HepG2 (cell line): ENCODE measurements at regions not wholly inside any gene's neighbourhood (a gene's known extent, or its start where the extent isn't known, plus 50 kb on each side); places are given as distances from the start of the nearest gene placed in this dataset.

Experiments used
- ATF2 ChIP-seq: sonication (generic); formaldehyde crosslinking; IDR thresholded peaks from 2 replicates; pipeline ENCODE4 v1.4.0; 2020; ENCODE audit warnings: missing genetic modification reagents
- CHD4 ChIP-seq: fragments of 200-600 bp; sonication (generic); IDR thresholded peaks from 2 replicates; pipeline ENCODE4 v1.7.0; 2017; ENCODE audit warnings: mild to moderate bottlenecking, low read length, borderline replicate concordance
- CTCF ChIP-seq: sonication (generic); formaldehyde crosslinking; IDR thresholded peaks from 2 replicates; pipeline ENCODE4 v1.5.0; 2020; ENCODE audit warnings: mild to moderate bottlenecking, missing genetic modification reagents, moderate library complexity
- ETV6 ChIP-seq: sonication (generic); formaldehyde crosslinking; conservative IDR thresholded peaks from 2 replicates; pipeline ENCODE4 v1.4.0; 2020; ENCODE audit warnings: missing genetic modification reagents
- JUND ChIP-seq: sonication (generic); formaldehyde crosslinking; IDR thresholded peaks from 2 replicates; pipeline ENCODE4 v1.8.0; 2022; ENCODE audit warnings: mild to moderate bottlenecking, missing genetic modification reagents
- MAX ChIP-seq: IDR thresholded peaks from 2 replicates; pipeline ENCODE4 v1.6.1; 2012; ENCODE audit warnings: inconsistent platforms
- NCOA1 ChIP-seq: sonication (generic); formaldehyde crosslinking; IDR thresholded peaks from 2 replicates; pipeline ENCODE4 v1.9.0; 2021; ENCODE audit warnings: missing genetic modification reagents
- NFATC3 ChIP-seq: sonication (generic); formaldehyde crosslinking; IDR thresholded peaks from 2 replicates; pipeline ENCODE4 v1.5.1; 2020; ENCODE audit warnings: mild to moderate bottlenecking, missing genetic modification reagents
- POLR2A ChIP-seq, 2 experiments: IDR thresholded peaks; 2 replicates each; pipeline ENCODE4 v1.6.1; 2011; ENCODE audit warnings: low read depth in 2 of 2, low read length in 2 of 2, mild to moderate bottlenecking in 1 of 2, moderate library complexity in 1 of 2; ENCODE audit not compliant: insufficient read depth in 1 of 2
- REST ChIP-seq, 2 experiments: IDR thresholded peaks; 2 replicates each; pipeline ENCODE4 v1.6.1; 2011 to 2012; ENCODE audit warnings: low read length in 2 of 2, borderline replicate concordance in 1 of 2, low read depth in 1 of 2, mild to moderate bottlenecking in 1 of 2, moderate library complexity in 1 of 2
- SIN3A ChIP-seq: IDR thresholded peaks from 2 replicates; pipeline ENCODE4 v1.6.1; 2011; ENCODE audit warnings: low read depth, mild to moderate bottlenecking, control low read depth, low read length, borderline replicate concordance
- ZNF766 ChIP-seq: sonication (generic); formaldehyde crosslinking; IDR thresholded peaks from 2 replicates; pipeline ENCODE4 v1.5.0; 2020; ENCODE audit warnings: missing genetic modification reagents, borderline replicate concordance
- ZZZ3 ChIP-seq: sonication (generic); formaldehyde crosslinking; IDR thresholded peaks from 2 replicates; pipeline ENCODE4 v1.4.0; 2020; ENCODE audit warnings: missing genetic modification reagents, mild to moderate bottlenecking, borderline replicate concordance
- TF ChIP-seq, protein P1 (sequence below): sonication (generic); formaldehyde crosslinking; IDR thresholded peaks from 2 replicates; pipeline ENCODE4 v1.4.0; 2020; ENCODE audit warnings: missing genetic modification reagents, mild to moderate bottlenecking, borderline replicate concordance

DNA sequence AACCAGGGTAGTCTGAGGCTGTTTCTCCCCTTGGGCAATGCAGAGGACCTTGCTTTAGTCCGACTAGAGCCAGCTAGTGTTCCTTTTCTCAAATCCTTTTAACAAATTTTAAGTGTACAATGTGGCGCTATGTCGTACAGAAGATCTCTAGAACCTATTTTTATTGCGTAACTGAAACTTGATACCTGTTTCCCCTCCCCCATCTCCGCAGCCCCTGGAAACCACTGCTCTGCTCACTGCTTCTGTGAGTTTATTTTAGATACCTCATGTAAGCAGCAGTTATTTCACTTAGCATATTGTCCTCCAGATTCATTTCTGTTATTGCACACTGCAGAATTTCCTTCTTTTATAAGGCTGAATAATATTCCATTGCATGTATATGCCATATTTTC lies 1092.3 kb downstream of the AACS start:
- TF ChIP-seq SIN3A (no peak), CTCF (no peak), JUND (CRISPR knock-in tag) (no peak), NFATC3 (CRISPR knock-in tag) (no peak), CHD4 (no peak), MAX (no peak), ZZZ3 (CRISPR knock-in tag) (no peak), ETV6 (CRISPR knock-in tag) (no peak), ZNF766 (CRISPR knock-in tag) (no peak), ATF2 (CRISPR knock-in tag) (no peak), NCOA1 (CRISPR knock-in tag) (no peak), REST (IDR thresholded peaks at IDR 0.05; ENCODE audit: borderline replicate concordance in 1 of 2, low read depth in 1 of 2, low read length in 2 of 2) (no peak), POLR2A (IDR thresholded peaks at IDR 0.05; ENCODE audit: insufficient read depth in 1 of 2, low read depth in 2 of 2, low read length in 2 of 2) (no peak)
- TF ChIP-seq, protein P1, sequence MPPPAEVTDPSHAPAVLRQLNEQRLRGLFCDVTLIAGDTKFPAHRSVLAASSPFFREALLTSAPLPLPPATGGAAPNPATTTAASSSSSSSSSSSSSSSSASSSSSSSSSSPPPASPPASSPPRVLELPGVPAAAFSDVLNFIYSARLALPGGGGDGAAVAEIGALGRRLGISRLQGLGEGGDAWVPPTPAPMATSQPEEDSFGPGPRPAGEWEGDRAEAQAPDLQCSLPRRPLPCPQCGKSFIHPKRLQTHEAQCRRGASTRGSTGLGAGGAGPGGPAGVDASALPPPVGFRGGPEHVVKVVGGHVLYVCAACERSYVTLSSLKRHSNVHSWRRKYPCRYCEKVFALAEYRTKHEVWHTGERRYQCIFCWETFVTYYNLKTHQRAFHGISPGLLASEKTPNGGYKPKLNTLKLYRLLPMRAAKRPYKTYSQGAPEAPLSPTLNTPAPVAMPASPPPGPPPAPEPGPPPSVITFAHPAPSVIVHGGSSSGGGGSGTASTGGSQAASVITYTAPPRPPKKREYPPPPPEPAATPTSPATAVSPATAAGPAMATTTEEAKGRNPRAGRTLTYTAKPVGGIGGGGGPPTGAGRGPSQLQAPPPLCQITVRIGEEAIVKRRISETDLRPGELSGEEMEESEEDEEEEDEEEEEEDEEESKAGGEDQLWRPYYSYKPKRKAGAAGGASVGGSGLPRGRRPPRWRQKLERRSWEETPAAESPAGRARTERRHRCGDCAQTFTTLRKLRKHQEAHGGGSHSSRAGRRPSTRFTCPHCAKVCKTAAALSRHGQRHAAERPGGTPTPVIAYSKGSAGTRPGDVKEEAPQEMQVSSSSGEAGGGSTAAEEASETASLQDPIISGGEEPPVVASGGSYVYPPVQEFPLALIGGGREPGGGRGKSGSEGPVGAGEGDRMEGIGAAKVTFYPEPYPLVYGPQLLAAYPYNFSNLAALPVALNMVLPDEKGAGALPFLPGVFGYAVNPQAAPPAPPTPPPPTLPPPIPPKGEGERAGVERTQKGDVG (CRISPR knock-in tag), result no peak
